ENCODE measurements at regions not wholly inside any gene's neighbourhood (a gene's known extent, or its start where the extent isn't known, plus 50 kb on each side); places are given as distances from the start of the nearest gene placed in this dataset.
"Not testable (repeated sequence)": the region's sequence is repeated elsewhere in the genome, so short reads cannot be mapped to it uniquely, and the experiment has no call there.

DNA sequence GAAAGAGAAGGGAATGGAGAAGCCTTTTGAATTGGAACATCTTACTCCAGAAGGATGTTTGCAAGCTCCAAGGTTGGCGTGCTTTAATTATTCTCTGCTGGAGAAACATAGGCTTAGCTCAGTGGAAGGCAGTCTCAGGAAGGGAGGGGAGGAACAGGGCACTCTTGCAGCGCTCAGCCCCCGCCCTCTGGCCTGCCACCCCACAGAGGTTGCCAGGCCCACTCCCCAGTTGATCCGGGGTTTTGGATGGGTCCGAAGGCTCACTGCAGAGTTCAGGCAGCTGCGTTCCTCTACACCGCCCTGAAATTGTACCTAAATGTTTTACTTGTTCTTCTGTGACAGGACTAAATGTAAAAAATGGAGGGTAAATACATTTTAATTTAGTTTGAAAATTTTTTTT is 155.2 kb upstream of the DTNBP1 start:
- 84 to 85% methylated on average over 7 of the region's 7 CpGs for WGBS, 2 experiments (ENCODE audit: low coverage in 1 of 2, low lambda C conversion rate in 2 of 2, missing lambda C conversion rate in 2 of 2)
- in situ Hi-C loops (cut with MboI) = no loop called here

DNA sequence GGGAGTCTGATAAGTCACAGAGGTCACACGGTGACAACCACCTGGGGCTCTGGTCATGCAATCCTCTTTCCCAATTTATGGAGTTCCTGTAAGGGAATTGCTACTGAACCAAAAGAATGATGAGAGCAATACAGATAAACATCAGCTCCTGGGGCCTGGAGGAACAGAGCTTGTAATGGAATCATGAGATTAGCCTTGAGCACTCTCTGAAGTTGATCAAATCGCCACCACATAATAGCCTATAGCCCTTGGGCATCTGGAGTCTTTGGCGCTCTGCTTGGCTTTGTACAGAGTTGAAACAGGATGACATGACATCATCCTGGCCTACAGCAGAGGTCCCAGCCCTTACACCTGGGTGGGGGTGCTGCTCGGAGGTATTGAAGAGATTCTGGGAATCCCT is 154.3 kb upstream of the DTNBP1 start:
- Histone ChIP-seq H3K9me3 (ENCODE audit: low read depth) (no peaks in the 10 kb centered on the region), H3K9me2 (ENCODE audit: insufficient read depth) (no peaks in the 10 kb centered on the region), H3K4me1 (ENCODE audit: insufficient read depth) (no peaks in the 10 kb centered on the region), H3K4me3 (no peak overlapping the region), H3K79me2 (ENCODE audit: insufficient read depth) (no peaks in the 10 kb centered on the region), H3K4me2 (ENCODE audit: unreplicated experiment) (no peak overlapping the region), H3K27ac (no peak overlapping the region), H3K9ac (no peak overlapping the region), H2AFZ (no peak overlapping the region), H4K20me1 (ENCODE audit: insufficient read depth) (no peaks in the 10 kb centered on the region), H3K27me3 (replicated peaks; ENCODE audit: insufficient read depth) (peaks cover 45% of the 10 kb centered on the region), H3K36me3 (ENCODE audit: low read depth) (no peaks in the 10 kb centered on the region), H3F3A (ENCODE audit: insufficient read depth) (no peaks in the 10 kb centered on the region)
- DNase-seq = no peak
- in situ Hi-C loops (cut with MboI) = no loop called here
- TF ChIP-seq EZH2 (IDR thresholded peaks at IDR 0.05; ENCODE audit: insufficient read depth, poor library complexity, severe bottlenecking) (no peak), EZH2phosphoT487 (IDR thresholded peaks at IDR 0.05; ENCODE audit: insufficient read depth, low read depth) (no peak)
- 73 to 82% methylated on average over 4 of the region's 4 CpGs for WGBS, 2 experiments (ENCODE audit: low coverage in 1 of 2, low lambda C conversion rate in 2 of 2, missing lambda C conversion rate in 2 of 2)

More for the DNA sequence above, 155.2 kb upstream of the DTNBP1 start:
- H3K4me2 ChIP-seq (ENCODE audit: unreplicated experiment) = no peak overlapping the region
- no peak overlapping the region for H3K9ac ChIP-seq
- H3K4me3 ChIP-seq = no peak overlapping the region
- no peaks in the 10 kb centered on the region for H3K9me2 ChIP-seq (ENCODE audit: insufficient read depth)
- no peak for DNase-seq
- H4K20me1 ChIP-seq (ENCODE audit: insufficient read depth) = no peaks in the 10 kb centered on the region
- no peak overlapping the region for H2AFZ ChIP-seq
- no peaks in the 10 kb centered on the region for H3F3A ChIP-seq (ENCODE audit: insufficient read depth)
- H3K36me3 ChIP-seq (ENCODE audit: low read depth) = no peaks in the 10 kb centered on the region
- no peaks in the 10 kb centered on the region for H3K4me1 ChIP-seq (ENCODE audit: insufficient read depth)
- no peaks in the 10 kb centered on the region for H3K9me3 ChIP-seq (ENCODE audit: low read depth)
- H3K27ac ChIP-seq = no peak overlapping the region
- no peaks in the 10 kb centered on the region for H3K79me2 ChIP-seq (ENCODE audit: insufficient read depth)
- H3K27me3 ChIP-seq (replicated peaks; ENCODE audit: insufficient read depth) = peaks cover 52% of the 10 kb centered on the region
- TF ChIP-seq EZH2phosphoT487 (IDR thresholded peaks at IDR 0.05; ENCODE audit: insufficient read depth, low read depth) (no peak), EZH2 (IDR thresholded peaks at IDR 0.05; ENCODE audit: insufficient read depth, poor library complexity, severe bottlenecking) (no peak)

DNA sequence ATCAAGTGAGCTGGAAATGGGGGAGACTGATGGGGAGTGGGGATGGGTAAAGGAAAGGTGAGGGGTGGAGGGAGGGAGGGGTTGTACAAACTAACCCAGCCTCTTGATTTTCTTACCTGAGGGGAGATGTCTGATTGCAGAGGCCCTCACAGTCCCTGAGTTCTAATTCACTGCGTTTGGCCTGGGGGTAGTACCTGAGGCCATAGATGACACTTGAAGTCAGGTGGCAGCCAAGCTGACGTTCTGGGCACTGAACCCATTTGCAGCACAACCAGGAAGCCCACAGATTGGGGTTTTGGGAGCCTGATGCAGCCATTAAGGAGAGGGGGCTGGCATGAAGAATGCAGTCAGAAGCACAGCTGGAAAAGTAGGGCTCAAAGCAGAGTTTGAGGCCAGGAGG is 153.8 kb upstream of the DTNBP1 start:
- Histone ChIP-seq H3F3A (ENCODE audit: insufficient read depth) (no peaks in the 10 kb centered on the region), H3K9ac (no peak overlapping the region), H3K4me1 (ENCODE audit: insufficient read depth) (no peaks in the 10 kb centered on the region), H3K4me3 (no peak overlapping the region), H3K4me2 (ENCODE audit: unreplicated experiment) (no peak overlapping the region), H3K27me3 (replicated peaks; ENCODE audit: insufficient read depth) (peaks cover 41% of the 10 kb centered on the region), H3K36me3 (ENCODE audit: low read depth) (no peaks in the 10 kb centered on the region), H3K27ac (no peak overlapping the region), H3K9me3 (ENCODE audit: low read depth) (no peaks in the 10 kb centered on the region), H3K9me2 (ENCODE audit: insufficient read depth) (no peaks in the 10 kb centered on the region), H4K20me1 (ENCODE audit: insufficient read depth) (no peaks in the 10 kb centered on the region), H3K79me2 (ENCODE audit: insufficient read depth) (no peaks in the 10 kb centered on the region), H2AFZ (no peak overlapping the region)
- no peak for DNase-seq
- in situ Hi-C loops (cut with MboI) = no loop called here
- 40 to 43% methylated on average over 2 of the region's 2 CpGs for WGBS, 2 experiments (ENCODE audit: low coverage in 1 of 2, low lambda C conversion rate in 2 of 2, missing lambda C conversion rate in 2 of 2)
- TF ChIP-seq EZH2phosphoT487 (IDR thresholded peaks at IDR 0.05; ENCODE audit: insufficient read depth, low read depth) (no peak), EZH2 (IDR thresholded peaks at IDR 0.05; ENCODE audit: insufficient read depth, poor library complexity, severe bottlenecking) (no peak)

DNA sequence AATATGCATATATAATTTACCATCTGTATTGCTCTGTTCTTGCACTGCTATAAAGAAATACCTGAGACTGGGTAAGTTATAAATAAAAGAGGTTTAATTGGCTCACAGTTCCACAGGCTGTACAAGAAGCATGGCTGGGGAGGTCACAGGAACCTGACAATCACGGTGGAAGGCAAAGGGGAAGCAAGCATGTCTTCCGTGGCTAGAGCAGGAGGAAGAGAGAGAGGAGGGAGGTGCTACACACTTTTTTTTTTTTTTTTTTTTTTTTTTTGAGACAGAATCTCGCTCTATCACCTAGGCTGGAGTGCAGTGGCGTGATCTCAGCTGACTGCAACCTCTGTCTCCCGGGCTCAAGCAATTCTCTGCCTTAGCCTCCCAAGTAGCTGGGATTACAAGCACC is 150.9 kb upstream of the DTNBP1 start:
- H3K9me3 ChIP-seq (ENCODE audit: low read depth); in situ Hi-C loops (cut with MboI); DNase-seq: not testable (repeated sequence)

DNA sequence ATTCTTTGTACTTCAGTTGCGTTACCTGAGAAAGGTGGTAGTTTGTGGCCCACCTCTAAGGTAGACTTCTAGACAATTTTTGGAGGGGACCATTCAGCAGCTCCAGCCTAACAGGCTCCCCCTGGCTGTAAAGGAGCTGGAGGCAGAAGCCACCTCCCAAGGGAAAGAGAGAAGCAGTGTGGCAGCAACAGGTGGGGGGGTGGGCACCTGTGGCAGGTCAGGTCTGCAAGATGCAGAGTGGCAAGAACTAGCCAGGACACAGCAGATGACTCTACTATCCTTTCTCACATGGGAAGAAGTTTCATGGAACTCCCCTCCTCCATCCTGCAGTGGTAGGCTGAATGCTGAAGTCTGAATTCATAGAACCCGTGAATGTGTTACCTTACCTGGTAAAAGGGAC is 148.3 kb upstream of the DTNBP1 start:
- no peaks in the 10 kb centered on the region for H3K9me3 ChIP-seq (ENCODE audit: low read depth)
- no peak overlapping the region for H3K27ac ChIP-seq
- no peak overlapping the region for H2AFZ ChIP-seq
- 67 to 74% methylated on average over 2 of the region's 2 CpGs for WGBS, 2 experiments (ENCODE audit: low coverage in 1 of 2, low lambda C conversion rate in 2 of 2, missing lambda C conversion rate in 2 of 2)
- no peaks in the 10 kb centered on the region for H3K36me3 ChIP-seq (ENCODE audit: low read depth)
- H3F3A ChIP-seq (ENCODE audit: insufficient read depth) = no peaks in the 10 kb centered on the region
- H4K20me1 ChIP-seq (ENCODE audit: insufficient read depth) = no peaks in the 10 kb centered on the region
- no peak overlapping the region for H3K4me2 ChIP-seq (ENCODE audit: unreplicated experiment)
- H3K4me1 ChIP-seq (ENCODE audit: insufficient read depth) = no peaks in the 10 kb centered on the region
- DNase-seq = no peak
- in situ Hi-C loops (cut with MboI) = no loop called here
- TF ChIP-seq EZH2phosphoT487 (IDR thresholded peaks at IDR 0.05; ENCODE audit: insufficient read depth, low read depth) (no peak), EZH2 (IDR thresholded peaks at IDR 0.05; ENCODE audit: insufficient read depth, poor library complexity, severe bottlenecking) (no peak)
- H3K4me3 ChIP-seq = no peak overlapping the region
- peaks cover 10% of the 10 kb centered on the region; the same call in 1 of the 2 replicates for H3K27me3 ChIP-seq (replicated peaks; ENCODE audit: insufficient read depth)
- no peaks in the 10 kb centered on the region for H3K9me2 ChIP-seq (ENCODE audit: insufficient read depth)
- H3K79me2 ChIP-seq (ENCODE audit: insufficient read depth) = no peaks in the 10 kb centered on the region
- no peak overlapping the region for H3K9ac ChIP-seq

More for the DNA sequence above, 150.9 kb upstream of the DTNBP1 start:
- 68 to 76% methylated on average over 4 to 5 of the region's 5 CpGs for WGBS, 2 experiments (ENCODE audit: low coverage in 1 of 2, low lambda C conversion rate in 2 of 2, missing lambda C conversion rate in 2 of 2)
- H3K27me3 ChIP-seq (replicated peaks; ENCODE audit: insufficient read depth) = peaks cover 22% of the 10 kb centered on the region
- H3K9ac ChIP-seq; H4K20me1 ChIP-seq (ENCODE audit: insufficient read depth); H3K36me3 ChIP-seq (ENCODE audit: low read depth); H3K4me3 ChIP-seq; H3K79me2 ChIP-seq (ENCODE audit: insufficient read depth); H3K4me2 ChIP-seq (ENCODE audit: unreplicated experiment); H2AFZ ChIP-seq; H3K27ac ChIP-seq; H3K9me2 ChIP-seq (ENCODE audit: insufficient read depth); H3K4me1 ChIP-seq (ENCODE audit: insufficient read depth); H3F3A ChIP-seq (ENCODE audit: insufficient read depth): not testable (repeated sequence)

Data from GM23248 (cell line).